GM12878 (cell line): ENCODE measurements at regions not wholly inside any gene's neighbourhood (a gene's known extent, or its start where the extent isn't known, plus 50 kb on each side); places are given as distances from the start of the nearest gene placed in this dataset.

Experiments
- ATAC-seq: fragments of 200-7000 bp; cut with Tn5 transposase; 3 replicates; pipeline ENCODE4 v1.9.1; 2020; ENCODE audit warnings: mild to moderate bottlenecking, moderate library complexity
- BruUV-seq: library from RNA; stranded (reverse); fragments of 400-500 nt; replicated peaks from 2 replicates; lab custom pipeline; 2021; lab: Mats Ljungman, UMichigan
- CTCF ChIA-PET: fragments of 300-600 bp; sonication (Branson Sonifier 250); formaldehyde crosslinking; extraction: SDS; loops from one replicate; lab custom pipeline; 2021; ENCODE audit warnings: inconsistent platforms; lab: Yijun Ruan, JAX
- POLR2A ChIA-PET: fragments of 350-600 bp; formaldehyde crosslinking; extraction: SDS; loops from one replicate; lab custom pipeline; 2021; ENCODE audit warnings: inconsistent platforms; lab: Charles Lee
- RAD21 ChIA-PET: fragments of 300-600 bp; sonication (Branson Sonifier 250); formaldehyde crosslinking; loops from one replicate; lab custom pipeline; 2023; ENCODE audit warnings: antibody characterized with exemption; ENCODE audit not compliant: unreplicated experiment; lab: Charles Lee
- SMC1A ChIA-PET: fragments of 300-600 bp; sonication (Branson Sonifier 250); formaldehyde crosslinking; loops from one replicate; lab custom pipeline; 2023; ENCODE audit not compliant: unreplicated experiment, uncharacterized antibody; lab: Charles Lee
- DNase-seq: peaks from one replicate; pipeline ENCODE4 v3.0.0-alpha.2; 2011; ENCODE audit warnings: low read depth, low spot score
- FAIRE-seq: peaks from 3 replicates; lab custom pipeline; 2011; peaks lifted over from hg19 to GRCh38; lab: Jason Lieb, UNC
- H2AFZ ChIP-seq: 2 replicates; pipeline ENCODE4 v1.6.0; 2011; ENCODE audit warnings: low read depth, low read length, control low read depth; ENCODE audit not compliant: control insufficient read depth
- H3K27ac ChIP-seq: 2 replicates; pipeline ENCODE4 v1.5.1; 2011; ENCODE audit warnings: control low read depth; ENCODE audit not compliant: control insufficient read depth, insufficient read depth
- H3K27me3 ChIP-seq, 2 experiments: replicated peaks in 1 of 2; 2 replicates each; pipeline versions ENCODE4 v1.6.0 to v1.6.1; 2011; ENCODE audit warnings: low read length in 1 of 2; ENCODE audit not compliant: control insufficient read depth in 2 of 2, insufficient read depth in 2 of 2
- H3K36me3 ChIP-seq, 2 experiments: 2 replicates each; pipeline ENCODE4 v1.5.1; 2011; ENCODE audit warnings: low read length in 1 of 2; ENCODE audit not compliant: control insufficient read depth in 2 of 2, insufficient read depth in 2 of 2
- H3K4me1 ChIP-seq: 2 replicates; pipeline ENCODE4 v1.6.1; 2011; ENCODE audit warnings: mild to moderate bottlenecking, low read length, moderate library complexity, mixed read lengths; ENCODE audit not compliant: control insufficient read depth, insufficient read depth
- H3K4me2 ChIP-seq: 2 replicates; pipeline ENCODE4 v1.6.0; 2011; ENCODE audit warnings: control low read depth; ENCODE audit not compliant: control insufficient read depth, insufficient read depth
- H3K4me3 ChIP-seq: fragments of 200-600 bp; sonication (generic); 2 replicates; pipeline ENCODE4 v1.5.1; 2016
- H3K79me2 ChIP-seq: 2 replicates; pipeline ENCODE4 v1.6.0; 2011; ENCODE audit warnings: low read length; ENCODE audit not compliant: control insufficient read depth, insufficient read depth
- H3K9ac ChIP-seq: 2 replicates; pipeline ENCODE4 v1.8.0; 2011; ENCODE audit warnings: low read length, control low read depth, mixed read lengths; ENCODE audit not compliant: control insufficient read depth, insufficient read depth
- H3K9me3 ChIP-seq: replicated peaks from 3 replicates; pipeline ENCODE4 v1.5.1; 2011; ENCODE audit warnings: mild to moderate bottlenecking, low read length; ENCODE audit not compliant: control insufficient read depth, insufficient read depth
- H4K20me1 ChIP-seq: 2 replicates; pipeline ENCODE4 v1.6.0; 2011; ENCODE audit not compliant: control insufficient read depth, insufficient read depth
- IKZF2 ChIP-seq, 2 experiments: fragments of 450-650 bp; IDR thresholded peaks; 2 replicates each; pipeline ENCODE4 v1.6.1; 2017; ENCODE audit warnings: mild to moderate bottlenecking in 2 of 2, moderate library complexity in 2 of 2
- LARP7 ChIP-seq: fragments of 450-650 bp; IDR thresholded peaks from 2 replicates; pipeline ENCODE4 v1.6.1; 2017; ENCODE audit warnings: mild to moderate bottlenecking
- WGBS: methylation state at CpG from one replicate; pipeline ENCODE4 v1.1.6; 2016; ENCODE audit warnings: low lambda C conversion rate; ENCODE audit not compliant: insufficient replicate concordance, insufficient coverage; ENCODE audit errors: missing lambda C conversion rate; 5-methylcytosine and 5-hydroxymethylcytosine counted together
- in situ Hi-C: fragments of 300-500 bp; cut with MboI; formaldehyde crosslinking; loops from 9 replicates; pipeline ENCODE4 v1.14.3; 2018; ENCODE audit warnings: mixed read lengths
- intact Hi-C: fragments of 100-400 bp; cut with micrococcal nuclease; formaldehyde crosslinking; loops from one replicate; pipeline ENCODE4 v1.14.2; 2022; ENCODE audit not compliant: unreplicated experiment
- TF ChIP-seq, protein P1 (sequence below): fragments of 450-650 bp; IDR thresholded peaks from 2 replicates; pipeline ENCODE4 v1.6.1; 2017; ENCODE audit warnings: mild to moderate bottlenecking, moderate library complexity
- TF ChIP-seq, protein P2 (sequence below): IDR thresholded peaks from 2 replicates; pipeline ENCODE4 v1.6.1; 2012; ENCODE audit warnings: low read depth, low read length, improper control_type of control experiment

DNA sequence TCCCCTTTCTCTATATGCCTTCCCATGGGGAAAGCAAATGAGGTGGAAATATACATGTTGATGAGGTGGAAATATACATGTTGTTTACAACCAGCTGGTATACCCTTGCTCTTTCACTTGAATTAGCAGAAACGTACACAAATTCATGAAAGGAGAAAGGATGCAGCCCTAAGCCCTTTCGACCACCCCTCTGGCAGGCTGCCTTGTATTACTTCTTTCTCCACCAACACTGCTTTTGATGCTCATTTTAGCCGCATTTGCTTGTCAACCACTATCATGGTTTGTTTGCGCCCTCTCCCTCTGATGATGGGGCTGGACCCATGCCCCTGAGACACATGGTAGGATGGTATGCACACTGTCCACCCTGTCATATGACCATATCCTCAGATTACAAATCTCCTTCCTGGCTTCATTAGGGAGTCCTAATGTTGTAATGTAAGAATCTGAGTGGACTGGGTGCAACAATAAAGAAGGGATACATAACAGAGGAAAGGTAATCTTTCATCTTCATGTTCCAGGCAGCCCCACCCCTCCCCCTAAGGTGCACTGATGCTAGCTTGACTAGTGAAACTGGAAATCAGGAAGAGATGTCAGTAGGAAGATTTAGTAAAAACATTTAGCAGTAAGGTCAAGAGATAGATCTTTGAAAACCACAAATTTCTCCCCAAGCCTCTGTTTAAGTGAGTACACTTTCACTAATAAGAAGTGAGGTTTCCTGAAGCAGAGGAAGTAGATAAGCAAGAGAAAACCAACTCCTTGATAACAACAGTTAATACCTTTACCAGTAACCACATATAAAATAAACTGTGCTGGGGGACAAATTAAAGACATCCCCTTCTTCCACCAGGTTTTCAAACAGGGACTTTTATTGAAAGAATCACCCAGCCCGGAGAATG lies 536.8 kb upstream of the NRP1 start:
- no peak for TF ChIP-seq LARP7
- TF ChIP-seq, protein P1, sequence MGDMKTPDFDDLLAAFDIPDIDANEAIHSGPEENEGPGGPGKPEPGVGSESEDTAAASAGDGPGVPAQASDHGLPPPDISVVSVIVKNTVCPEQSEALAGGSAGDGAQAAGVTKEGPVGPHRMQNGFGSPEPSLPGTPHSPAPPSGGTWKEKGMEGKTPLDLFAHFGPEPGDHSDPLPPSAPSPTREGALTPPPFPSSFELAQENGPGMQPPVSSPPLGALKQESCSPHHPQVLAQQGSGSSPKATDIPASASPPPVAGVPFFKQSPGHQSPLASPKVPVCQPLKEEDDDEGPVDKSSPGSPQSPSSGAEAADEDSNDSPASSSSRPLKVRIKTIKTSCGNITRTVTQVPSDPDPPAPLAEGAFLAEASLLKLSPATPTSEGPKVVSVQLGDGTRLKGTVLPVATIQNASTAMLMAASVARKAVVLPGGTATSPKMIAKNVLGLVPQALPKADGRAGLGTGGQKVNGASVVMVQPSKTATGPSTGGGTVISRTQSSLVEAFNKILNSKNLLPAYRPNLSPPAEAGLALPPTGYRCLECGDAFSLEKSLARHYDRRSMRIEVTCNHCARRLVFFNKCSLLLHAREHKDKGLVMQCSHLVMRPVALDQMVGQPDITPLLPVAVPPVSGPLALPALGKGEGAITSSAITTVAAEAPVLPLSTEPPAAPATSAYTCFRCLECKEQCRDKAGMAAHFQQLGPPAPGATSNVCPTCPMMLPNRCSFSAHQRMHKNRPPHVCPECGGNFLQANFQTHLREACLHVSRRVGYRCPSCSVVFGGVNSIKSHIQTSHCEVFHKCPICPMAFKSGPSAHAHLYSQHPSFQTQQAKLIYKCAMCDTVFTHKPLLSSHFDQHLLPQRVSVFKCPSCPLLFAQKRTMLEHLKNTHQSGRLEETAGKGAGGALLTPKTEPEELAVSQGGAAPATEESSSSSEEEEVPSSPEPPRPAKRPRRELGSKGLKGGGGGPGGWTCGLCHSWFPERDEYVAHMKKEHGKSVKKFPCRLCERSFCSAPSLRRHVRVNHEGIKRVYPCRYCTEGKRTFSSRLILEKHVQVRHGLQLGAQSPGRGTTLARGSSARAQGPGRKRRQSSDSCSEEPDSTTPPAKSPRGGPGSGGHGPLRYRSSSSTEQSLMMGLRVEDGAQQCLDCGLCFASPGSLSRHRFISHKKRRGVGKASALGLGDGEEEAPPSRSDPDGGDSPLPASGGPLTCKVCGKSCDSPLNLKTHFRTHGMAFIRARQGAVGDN = no peak
- TF ChIP-seq IKZF2 (IDR thresholded peaks at IDR 0.05) = no peak
- TF ChIP-seq, protein P2, sequence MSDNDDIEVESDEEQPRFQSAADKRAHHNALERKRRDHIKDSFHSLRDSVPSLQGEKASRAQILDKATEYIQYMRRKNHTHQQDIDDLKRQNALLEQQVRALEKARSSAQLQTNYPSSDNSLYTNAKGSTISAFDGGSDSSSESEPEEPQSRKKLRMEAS = no peak
- ChIA-PET RAD21 (interaction anchor here (1.1 kb wide), 1 partner anchor 128 kb away, joined by 4 read pairs; no protein-coding TSS in a partner anchor), CTCF (interaction anchor here (1.2 to 1.3 kb wide), 2 partner anchors 32 to 44 kb away, joined by 3 to 4 read pairs; no protein-coding TSS in a partner anchor), POLR2A (no interaction called here), SMC1A (interaction anchor here (0.7 to 2.2 kb wide), 6 partner anchors 10 to 527 kb away, joined by 3 to 15 read pairs (median 4); no protein-coding TSS in a partner anchor)
- Histone ChIP-seq H3K9me3 (no peaks in the 10 kb centered on the region), H3K27ac (no peak overlapping the region), H3K27me3 (no peaks in the 10 kb centered on the region), H3K4me3 (no peak overlapping the region), H3K79me2 (no peaks in the 10 kb centered on the region), H3K4me2 (no peak overlapping the region), H3K4me1 (no peaks in the 10 kb centered on the region), H2AFZ (no peak overlapping the region), H3K36me3 (no peaks in the 10 kb centered on the region), H4K20me1 (no peaks in the 10 kb centered on the region), H3K9ac (no peak overlapping the region)
- ATAC-seq (no peak), FAIRE-seq (no peak), DNase-seq (no peak)
- intact Hi-C loops = no loop called here
- BruUV-seq = no TSS peak
- WGBS = 30% methylated on average over 5 of the region's 5 CpGs
- in situ Hi-C loops = no loop called here
